A673 (cell line): ENCODE measurements at regions not wholly inside any gene's neighbourhood (a gene's known extent, or its start where the extent isn't known, plus 50 kb on each side); places are given as distances from the start of the nearest gene placed in this dataset.

Source experiments
- BruUV-seq: library from RNA; stranded (reverse); fragments of 400-500 nt; replicated peaks from 2 replicates; lab custom pipeline; 2021; lab: Mats Ljungman, UMichigan
- CTCF ChIA-PET: fragments of 300-600 bp; sonication (Branson Sonifier 250); formaldehyde crosslinking; loops from one replicate; lab custom pipeline; 2022; ENCODE audit warnings: antibody characterized with exemption; lab: Charles Lee
- POLR2A ChIA-PET: fragments of 300-600 bp; sonication (Branson Sonifier 250); formaldehyde crosslinking; loops from one replicate; lab custom pipeline; 2022; ENCODE audit warnings: antibody characterized with exemption; ENCODE audit not compliant: low non-redundant PET; lab: Charles Lee
- DNase-seq: peaks from one replicate; pipeline ENCODE4 v3.0.0-alpha.2; 2015; ENCODE audit warnings: low spot score
- H3K27ac ChIP-seq: fragments of 200-600 bp; sonication (generic); 2 replicates; pipeline ENCODE4 v1.5.1; 2016; ENCODE audit warnings: mixed run types, low read depth, mild to moderate bottlenecking, mixed read lengths, antibody characterized with exemption, low read length; ENCODE audit not compliant: poor library complexity, severe bottlenecking
- H3K27me3 ChIP-seq: fragments of 200-600 bp; sonication (generic); replicated peaks from 2 replicates; pipeline ENCODE4 v1.6.1; 2017; ENCODE audit warnings: mixed run types, low read depth, mild to moderate bottlenecking, mixed read lengths, antibody characterized with exemption, low read length; ENCODE audit not compliant: insufficient read depth, poor library complexity
- H3K36me3 ChIP-seq: fragments of 200-600 bp; sonication (generic); 2 replicates; pipeline ENCODE4 v1.6.1; 2016; ENCODE audit warnings: mixed run types, mild to moderate bottlenecking, mixed read lengths, antibody characterized with exemption, low read length; ENCODE audit not compliant: insufficient read depth, poor library complexity, severe bottlenecking
- H3K4me1 ChIP-seq: fragments of 200-600 bp; sonication (generic); 2 replicates; pipeline ENCODE4 v1.6.1; 2017; ENCODE audit warnings: mixed run types, mild to moderate bottlenecking, mixed read lengths, antibody characterized with exemption, low read length; ENCODE audit not compliant: insufficient read depth, poor library complexity, severe bottlenecking
- H3K4me3 ChIP-seq: fragments of 200-600 bp; sonication (generic); 2 replicates; pipeline ENCODE4 v1.5.1; 2016; ENCODE audit warnings: low read depth, mixed run types, mild to moderate bottlenecking, mixed read lengths, low read length; ENCODE audit not compliant: poor library complexity, severe bottlenecking
- H3K9me3 ChIP-seq: fragments of 200-600 bp; sonication (generic); 2 replicates; pipeline ENCODE4 v1.6.1; 2016; ENCODE audit warnings: mixed run types, low read depth, mild to moderate bottlenecking, mixed read lengths, antibody characterized with exemption, low read length; ENCODE audit not compliant: poor library complexity, severe bottlenecking
- EZH2 ChIP-seq: fragments of 200-600 bp; sonication (generic); IDR thresholded peaks from 2 replicates; pipeline ENCODE4 v1.6.1; 2017; ENCODE audit warnings: borderline replicate concordance, low read depth, mild to moderate bottlenecking, mixed read lengths, antibody characterized with exemption, low read length; ENCODE audit not compliant: poor library complexity, severe bottlenecking
- intact Hi-C: fragments of 100-400 bp; cut with micrococcal nuclease; formaldehyde crosslinking; loops from one replicate; pipeline ENCODE4 v1.10.0; 2022; ENCODE audit not compliant: unreplicated experiment
- TF ChIP-seq, protein P1 (sequence below): fragments of 300-800, 200-600 bp; sonication (generic); conservative IDR thresholded peaks from 2 replicates; pipeline ENCODE4 v1.5.1; 2017; ENCODE audit warnings: low read depth, mild to moderate bottlenecking, antibody characterized with exemption, low read length, moderate library complexity, mixed read lengths

DNA sequence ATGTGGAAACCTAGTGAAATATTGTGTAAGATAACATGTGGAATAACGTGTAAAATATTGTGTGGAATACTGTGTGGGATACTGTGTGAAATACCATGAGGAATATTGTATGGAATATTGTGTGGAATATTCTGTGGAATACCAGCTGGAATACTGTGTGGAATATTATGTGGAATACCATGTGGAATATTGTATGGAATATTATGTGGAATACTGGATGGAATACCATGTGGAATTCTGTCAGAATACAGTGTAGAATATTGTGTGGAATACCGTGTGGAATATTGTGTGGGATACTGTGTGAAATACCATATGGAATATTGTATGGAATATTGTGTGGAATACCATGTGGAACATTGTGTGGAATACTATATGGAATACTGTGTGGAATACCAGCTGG is 134.6 kb upstream of the CHST15 start:
- Histone ChIP-seq H3K36me3 (no peaks in the 10 kb centered on the region), H3K9me3 (peaks cover 15% of the 10 kb centered on the region), H3K27ac (no peak overlapping the region), H3K27me3 (no peaks in the 10 kb centered on the region), H3K4me1 (no peaks in the 10 kb centered on the region), H3K4me3 (no peak overlapping the region)
- POLR2A ChIA-PET = no interaction called here
- BruUV-seq = no TSS peak
- TF ChIP-seq EZH2 = no peak
- TF ChIP-seq, protein P1, sequence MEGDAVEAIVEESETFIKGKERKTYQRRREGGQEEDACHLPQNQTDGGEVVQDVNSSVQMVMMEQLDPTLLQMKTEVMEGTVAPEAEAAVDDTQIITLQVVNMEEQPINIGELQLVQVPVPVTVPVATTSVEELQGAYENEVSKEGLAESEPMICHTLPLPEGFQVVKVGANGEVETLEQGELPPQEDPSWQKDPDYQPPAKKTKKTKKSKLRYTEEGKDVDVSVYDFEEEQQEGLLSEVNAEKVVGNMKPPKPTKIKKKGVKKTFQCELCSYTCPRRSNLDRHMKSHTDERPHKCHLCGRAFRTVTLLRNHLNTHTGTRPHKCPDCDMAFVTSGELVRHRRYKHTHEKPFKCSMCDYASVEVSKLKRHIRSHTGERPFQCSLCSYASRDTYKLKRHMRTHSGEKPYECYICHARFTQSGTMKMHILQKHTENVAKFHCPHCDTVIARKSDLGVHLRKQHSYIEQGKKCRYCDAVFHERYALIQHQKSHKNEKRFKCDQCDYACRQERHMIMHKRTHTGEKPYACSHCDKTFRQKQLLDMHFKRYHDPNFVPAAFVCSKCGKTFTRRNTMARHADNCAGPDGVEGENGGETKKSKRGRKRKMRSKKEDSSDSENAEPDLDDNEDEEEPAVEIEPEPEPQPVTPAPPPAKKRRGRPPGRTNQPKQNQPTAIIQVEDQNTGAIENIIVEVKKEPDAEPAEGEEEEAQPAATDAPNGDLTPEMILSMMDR = no peak
- no peak for DNase-seq
- CTCF ChIA-PET = no interaction called here
- intact Hi-C loops = no loop called here

DNA sequence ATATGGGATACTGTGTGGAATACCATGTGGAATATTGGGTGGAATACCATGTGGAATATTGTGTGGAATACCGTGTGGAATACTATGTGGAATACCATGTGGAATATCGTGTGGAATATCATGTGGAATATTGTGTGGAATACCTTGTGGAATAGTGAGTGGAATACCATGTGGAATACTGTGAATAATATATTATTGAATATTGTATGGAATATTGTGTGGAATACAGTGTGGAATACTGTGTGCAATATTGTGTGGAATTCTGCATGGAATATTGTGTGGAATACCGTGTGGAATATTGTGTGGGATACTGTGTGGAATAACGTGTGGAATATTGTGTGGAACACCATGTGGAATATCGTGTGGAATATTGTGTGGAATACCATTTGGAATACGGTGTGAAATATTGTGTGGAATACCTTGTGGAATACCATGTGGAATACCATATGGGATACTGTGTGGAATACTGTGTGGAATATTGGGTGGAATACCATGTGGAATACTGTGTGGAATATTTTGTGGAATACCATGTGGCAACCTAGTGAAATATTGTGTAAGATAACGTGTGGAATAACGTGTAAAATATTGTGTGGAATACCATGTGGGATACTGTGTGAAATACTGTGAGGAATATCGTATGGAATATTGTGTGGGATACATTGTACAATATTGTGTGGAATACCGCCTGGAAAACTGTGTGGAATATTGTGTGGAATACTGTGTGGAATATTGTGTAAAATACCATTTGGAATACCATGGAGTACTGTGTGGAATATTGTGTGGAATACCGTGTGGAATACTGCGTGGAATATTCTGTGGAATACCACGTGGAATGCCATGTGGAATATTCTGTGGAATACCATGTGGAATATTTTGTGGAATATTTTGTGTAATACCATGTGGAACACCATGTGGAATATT is 133.9 kb upstream of the CHST15 start:
- no TSS peak for BruUV-seq
- ChIA-PET CTCF (no interaction called here), POLR2A (no interaction called here)
- no peak overlapping the region for H3K27ac ChIP-seq
- H3K9me3 ChIP-seq = peaks cover 15% of the 10 kb centered on the region
- H3K4me3 ChIP-seq = no peak overlapping the region
- no peak for DNase-seq
- H3K27me3 ChIP-seq = no peaks in the 10 kb centered on the region
- no peaks in the 10 kb centered on the region for H3K36me3 ChIP-seq
- TF ChIP-seq EZH2 = no peak
- TF ChIP-seq, protein P1 = no peak
- H3K4me1 ChIP-seq = no peaks in the 10 kb centered on the region
- intact Hi-C loops = no loop called here

DNA sequence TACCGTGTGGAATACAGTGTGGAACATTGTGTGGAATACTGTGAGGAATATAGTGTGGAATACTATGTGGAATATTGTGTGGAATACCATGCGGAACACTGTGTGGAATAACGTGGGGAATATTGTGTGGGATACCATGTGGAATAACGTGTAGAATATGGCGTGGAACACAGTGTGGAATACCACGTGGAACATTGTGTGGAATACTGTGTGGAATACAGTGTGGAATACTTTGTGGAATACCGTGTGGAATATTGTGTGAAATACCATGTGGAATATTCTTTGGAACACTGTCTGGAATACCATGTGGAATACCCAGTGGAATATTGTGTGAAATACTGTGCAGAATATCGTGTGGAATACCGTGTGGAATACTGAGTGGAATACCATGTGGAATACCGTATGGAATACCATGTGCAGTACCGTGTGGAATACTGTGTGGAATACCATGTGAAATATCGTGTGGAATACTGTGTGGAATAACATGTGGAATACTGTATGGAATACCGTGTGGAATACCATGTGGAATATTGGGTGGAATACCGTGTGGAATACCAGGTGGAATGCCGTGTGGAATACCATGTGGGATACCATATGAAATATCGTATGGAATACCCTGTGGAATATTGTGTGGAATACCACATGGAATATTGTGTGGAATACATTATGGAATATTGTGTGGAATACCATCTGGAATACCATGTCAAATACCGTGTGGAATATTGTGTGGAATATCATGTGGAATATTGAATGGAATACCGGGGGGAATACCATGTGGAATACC is 133.1 kb upstream of the CHST15 start:
- no peaks in the 10 kb centered on the region for H3K36me3 ChIP-seq
- ChIA-PET POLR2A (no interaction called here), CTCF (no interaction called here)
- no peak overlapping the region for H3K4me3 ChIP-seq
- H3K4me1 ChIP-seq = no peaks in the 10 kb centered on the region
- H3K27ac ChIP-seq = no peak overlapping the region
- no peaks in the 10 kb centered on the region for H3K27me3 ChIP-seq
- no peak for TF ChIP-seq EZH2
- TF ChIP-seq, protein P1 = no peak
- no TSS peak for BruUV-seq
- H3K9me3 ChIP-seq = peaks cover 15% of the 10 kb centered on the region
- DNase-seq = no peak
- intact Hi-C loops = no loop called here
